Limb (tissue), 2 donors: ENCODE measurements at regions not wholly inside any gene's neighbourhood (a gene's known extent, or its start where the extent isn't known, plus 50 kb on each side); places are given as distances from the start of the nearest gene placed in this dataset.

Experiments
- DNase-seq, 2 donors: peaks; one replicate each; pipeline ENCODE4 v3.0.0-alpha.2; 2016; ENCODE audit errors: extremely low spot score in 2 of 2

DNA sequence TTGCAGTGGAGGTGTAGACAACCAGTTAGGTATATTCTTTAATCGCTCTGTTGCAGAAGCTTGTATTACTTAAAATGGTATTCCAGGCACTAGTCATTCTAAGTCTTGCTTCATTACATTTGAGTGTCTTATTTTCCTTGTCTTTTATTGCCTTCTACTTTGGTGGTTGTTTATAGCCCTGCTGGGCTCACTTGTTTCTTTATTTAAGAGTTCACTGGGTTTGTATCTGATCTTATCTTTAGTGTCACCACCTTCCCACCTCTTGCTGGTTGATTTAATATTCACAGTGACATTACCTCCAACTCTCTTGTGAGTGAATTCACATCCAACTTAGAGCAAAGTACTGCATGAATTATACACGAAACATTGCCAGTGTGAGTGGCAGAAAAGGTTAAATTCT is 83.6 kb upstream of the BNC2 start:
- DNase-seq: no peak

DNA sequence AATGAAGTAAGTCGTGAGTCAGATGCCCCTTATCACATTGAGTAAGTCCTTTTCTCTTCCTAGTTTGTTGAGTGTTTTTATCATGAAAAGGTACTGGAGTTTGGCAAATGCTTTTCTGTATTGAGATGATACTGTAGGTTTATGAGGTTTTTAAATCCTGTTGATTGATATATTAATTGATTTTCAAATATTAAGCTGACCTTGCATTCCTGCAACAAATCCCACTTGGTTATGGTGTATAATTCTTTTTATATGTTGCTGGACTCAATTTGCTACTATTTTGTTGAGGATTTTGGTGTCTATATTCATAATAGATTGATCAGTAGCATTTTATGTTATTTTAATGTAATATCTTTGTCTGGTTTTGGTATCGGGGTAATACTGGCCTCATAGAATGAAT is 81.0 kb upstream of the BNC2 start:
- DNase-seq: no peak

DNA sequence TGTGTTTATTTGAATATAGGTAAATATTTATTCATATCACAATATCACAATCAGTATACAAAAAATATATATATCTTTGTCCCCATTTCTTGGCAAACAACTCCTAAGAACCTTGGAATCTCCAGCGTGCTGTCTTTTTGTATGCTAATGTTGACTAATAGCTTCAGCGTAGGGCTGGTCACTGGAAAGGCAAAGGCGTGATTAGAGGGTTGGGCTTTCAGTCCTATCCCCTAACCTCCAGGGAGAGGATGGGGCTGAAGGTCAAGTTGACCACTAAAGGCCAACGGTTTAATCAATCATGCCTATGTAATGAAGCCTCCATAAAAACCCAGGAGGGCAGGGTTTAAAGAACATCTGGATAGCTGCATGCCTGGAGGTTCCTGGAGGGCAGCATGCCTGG is 79.6 kb upstream of the BNC2 start:
- no peak for DNase-seq

DNA sequence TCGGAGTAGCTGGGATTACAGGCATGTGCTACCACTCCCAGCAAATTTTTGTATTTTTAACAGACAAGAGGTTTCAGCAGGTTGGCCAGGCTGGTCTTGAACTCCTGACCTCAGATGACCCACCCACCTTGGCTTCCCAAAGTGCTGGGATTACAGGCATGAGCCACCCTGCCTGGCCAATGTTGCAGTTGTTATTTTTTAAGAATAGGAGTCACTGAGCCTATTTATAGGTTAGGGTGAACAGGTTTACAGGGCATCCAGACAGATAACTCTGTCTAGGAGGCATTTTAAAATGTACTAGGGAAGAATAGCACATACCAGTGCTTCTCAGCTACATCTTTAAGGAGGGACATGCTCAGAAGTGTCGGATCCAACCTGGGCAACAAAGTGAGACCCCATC is 60.1 kb upstream of the BNC2 start:
- no peak for DNase-seq

DNA sequence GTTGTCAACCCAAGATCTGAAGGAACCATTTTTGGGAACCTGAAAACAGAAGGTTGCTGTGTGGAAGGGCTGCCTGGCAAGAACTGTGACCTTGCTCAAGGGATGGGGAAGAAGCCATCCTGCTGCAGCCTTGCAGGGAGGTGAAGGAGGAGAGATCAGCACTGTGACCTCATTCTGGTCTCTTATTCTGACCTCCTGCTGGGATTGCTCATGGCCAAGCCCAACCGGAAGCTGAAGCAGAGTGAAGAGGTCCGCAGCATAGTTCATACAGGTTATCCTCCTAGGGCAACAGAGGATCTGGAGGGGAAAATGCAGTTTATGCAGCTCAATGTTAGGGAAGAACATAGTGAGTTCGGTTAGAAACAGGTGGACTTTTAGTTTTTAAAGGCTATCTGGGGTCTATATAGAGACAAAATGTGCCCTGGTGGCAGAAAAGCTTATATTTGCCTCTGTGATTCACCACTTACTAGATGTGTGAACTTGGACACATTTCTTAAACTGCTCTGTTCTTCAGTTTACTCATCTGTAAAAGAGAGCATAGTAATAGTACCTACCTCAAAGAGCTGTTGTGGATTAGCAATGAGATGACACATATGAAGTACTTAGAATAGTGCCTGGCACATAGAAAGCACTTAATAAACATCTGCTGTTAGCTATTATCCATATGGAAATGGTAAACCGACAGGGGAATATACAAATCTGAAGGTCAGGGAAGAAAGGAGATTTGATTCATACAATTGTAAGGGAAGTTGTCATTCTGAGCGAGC is 57.9 kb upstream of the BNC2 start:
- DNase-seq: no peak

DNA sequence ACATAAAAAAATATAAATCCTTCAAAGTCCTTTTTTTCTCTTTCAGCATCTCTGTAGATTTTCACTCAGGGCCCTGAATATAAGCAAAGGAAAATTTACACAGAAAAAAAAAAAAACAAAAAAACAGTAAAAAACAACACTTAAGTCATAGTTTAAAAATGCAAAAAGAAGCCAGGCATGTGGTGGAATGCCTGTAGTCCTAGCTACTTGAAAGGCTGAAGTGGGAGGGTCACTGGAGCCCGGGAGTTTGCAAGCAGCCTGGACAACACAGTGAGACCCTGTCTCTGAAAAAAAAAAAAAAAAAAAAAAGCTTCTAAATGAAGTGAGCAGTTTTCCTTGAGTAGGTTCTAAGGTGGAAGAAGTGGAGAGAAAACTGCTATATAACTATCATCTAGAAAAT is 55.0 kb upstream of the BNC2 start:
- DNase-seq: no peak

DNA sequence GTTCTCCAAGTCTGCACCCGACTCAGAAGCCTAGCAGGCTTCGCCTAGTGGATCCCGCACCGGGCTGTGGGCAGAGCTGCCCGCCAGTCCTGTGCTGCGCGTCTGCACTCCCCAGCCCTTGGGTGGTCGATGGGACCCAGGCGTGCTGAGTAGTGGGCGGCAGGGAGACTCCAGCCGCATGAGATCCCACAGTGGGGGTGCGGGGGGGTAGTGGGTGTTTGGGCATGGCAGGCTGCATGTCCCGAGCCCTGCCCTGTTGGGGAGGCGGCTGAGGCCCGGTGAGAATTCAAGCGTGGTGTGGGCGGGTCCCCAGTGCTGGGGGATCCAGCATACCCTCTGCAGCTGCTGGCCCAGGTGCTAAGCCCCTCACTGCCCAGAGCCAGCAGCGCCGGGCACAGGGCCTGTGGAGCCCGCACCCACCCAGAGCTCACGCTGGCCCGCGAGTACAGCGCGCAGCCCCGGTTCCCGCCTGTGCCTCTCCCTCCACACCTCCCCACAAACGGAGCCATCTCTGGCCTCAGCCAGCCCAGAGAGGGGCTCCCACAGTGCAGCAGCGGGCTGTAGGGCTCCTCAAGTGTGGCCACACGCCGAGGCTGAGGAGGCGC is 53.9 kb upstream of the BNC2 start:
- no peak for DNase-seq

DNA sequence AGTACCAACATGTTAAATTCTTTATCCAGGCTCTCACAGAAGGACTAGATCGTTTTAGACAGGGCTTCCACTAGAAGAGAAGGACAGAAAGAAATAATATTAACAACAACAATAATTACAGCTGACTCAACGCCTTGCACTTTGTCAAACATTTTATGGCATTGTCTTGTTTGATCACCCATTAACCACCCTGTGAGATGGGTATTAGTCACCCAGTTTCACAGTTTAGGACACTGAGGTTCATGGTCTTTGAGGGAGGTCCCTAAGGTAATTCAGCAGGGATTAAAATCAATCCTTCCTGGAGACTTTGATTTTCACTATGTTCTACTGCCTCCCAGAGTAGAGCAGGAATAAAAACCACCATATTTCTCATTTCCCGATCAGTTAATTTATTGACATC is 51.4 kb upstream of the BNC2 start:
- no peak for DNase-seq
